H9 (cell line): ENCODE measurements at regions not wholly inside any gene's neighbourhood (a gene's known extent, or its start where the extent isn't known, plus 50 kb on each side); places are given as distances from the start of the nearest gene placed in this dataset.

ENCODE experiments used
- DNase-seq: peaks from one replicate; pipeline ENCODE4 v3.0.0-alpha.2; 2017
- H2AFZ ChIP-seq: one replicate; pipeline ENCODE4 v1.6.1; 2013; ENCODE audit warnings: mild to moderate bottlenecking, low read length, control low read depth, moderate library complexity
- H2AK5ac ChIP-seq: 2 replicates; pipeline ENCODE4 v1.6.1; 2013; ENCODE audit warnings: low read length, control low read depth, mixed read lengths; ENCODE audit not compliant: insufficient read length
- H2BK120ac ChIP-seq: one replicate; pipeline ENCODE4 v1.6.1; 2013; ENCODE audit warnings: low read depth, mild to moderate bottlenecking, low read length, control low read depth, inconsistent platforms; ENCODE audit not compliant: poor library complexity, severe bottlenecking
- H2BK12ac ChIP-seq: 2 replicates; pipeline ENCODE4 v1.6.1; 2013; ENCODE audit warnings: low read length, control low read depth, mixed read lengths, low read depth; ENCODE audit not compliant: insufficient read length
- H2BK15ac ChIP-seq: 2 replicates; pipeline ENCODE4 v1.6.1; 2013; ENCODE audit warnings: low read depth, low read length, control low read depth
- H2BK20ac ChIP-seq: one replicate; pipeline ENCODE4 v1.6.1; 2013; ENCODE audit warnings: low read depth, mild to moderate bottlenecking, low read length, control low read depth, inconsistent platforms; ENCODE audit not compliant: poor library complexity, severe bottlenecking
- H2BK5ac ChIP-seq: 2 replicates; pipeline ENCODE4 v1.6.1; 2013; ENCODE audit warnings: low read length, control low read depth, mixed read lengths; ENCODE audit not compliant: insufficient read length
- H3K14ac ChIP-seq: 2 replicates; pipeline ENCODE4 v1.6.1; 2013; ENCODE audit warnings: low read length, control low read depth; ENCODE audit not compliant: insufficient read depth
- H3K18ac ChIP-seq: 2 replicates; pipeline ENCODE4 v1.6.1; 2013; ENCODE audit warnings: low read depth, mild to moderate bottlenecking, mixed read lengths, low read length, control low read depth; ENCODE audit not compliant: insufficient read length
- H3K23ac ChIP-seq: 2 replicates; pipeline ENCODE4 v1.6.1; 2013; ENCODE audit warnings: low read length, control low read depth, mixed read lengths, low read depth; ENCODE audit not compliant: insufficient read length
- H3K23me2 ChIP-seq: 2 replicates; pipeline ENCODE4 v1.6.1; 2013; ENCODE audit warnings: low read depth, mild to moderate bottlenecking, mixed read lengths, low read length, control low read depth; ENCODE audit not compliant: insufficient read length, poor library complexity, severe bottlenecking
- H3K27ac ChIP-seq: 2 replicates; pipeline ENCODE4 v1.5.1; 2013; ENCODE audit warnings: low read length, control low read depth, mixed read lengths, low read depth; ENCODE audit not compliant: insufficient read length
- H3K27me3 ChIP-seq: 2 replicates; pipeline ENCODE4 v1.6.1; 2013; ENCODE audit warnings: low read length, control low read depth, inconsistent platforms; ENCODE audit not compliant: insufficient read depth
- H3K4ac ChIP-seq: 2 replicates; pipeline ENCODE4 v1.6.1; 2013; ENCODE audit warnings: low read depth, mild to moderate bottlenecking, control low read depth, inconsistent platforms, low read length, moderate library complexity
- H3K4me1 ChIP-seq: 2 replicates; pipeline ENCODE4 v1.6.1; 2013; ENCODE audit warnings: low read length, control low read depth, inconsistent platforms; ENCODE audit not compliant: insufficient read depth
- H3K4me2 ChIP-seq: 2 replicates; pipeline ENCODE4 v1.6.1; 2013; ENCODE audit warnings: low read length, control low read depth, mixed read lengths; ENCODE audit not compliant: insufficient read length, insufficient read depth
- H3K56ac ChIP-seq: 2 replicates; pipeline ENCODE4 v1.6.1; 2013; ENCODE audit warnings: low read depth, mild to moderate bottlenecking, mixed read lengths, low read length, control low read depth; ENCODE audit not compliant: insufficient read length
- H3K79me1 ChIP-seq: 2 replicates; pipeline ENCODE4 v1.6.1; 2013; ENCODE audit warnings: low read depth, mild to moderate bottlenecking, moderate library complexity, low read length, control low read depth, inconsistent platforms; ENCODE audit not compliant: insufficient read depth, poor library complexity, severe bottlenecking
- H3K79me2 ChIP-seq: 2 replicates; pipeline ENCODE4 v1.6.1; 2013; ENCODE audit warnings: low read length, control low read depth, inconsistent platforms; ENCODE audit not compliant: insufficient read depth
- H3K9ac ChIP-seq: 2 replicates; pipeline ENCODE4 v1.6.1; 2013; ENCODE audit warnings: low read length, control low read depth, mixed read lengths; ENCODE audit not compliant: insufficient read length; ENCODE audit errors: extremely low read depth
- H3K9me3 ChIP-seq: one replicate; pipeline ENCODE4 v1.6.1; 2013; ENCODE audit warnings: low read depth, low read length, inconsistent platforms; ENCODE audit not compliant: control insufficient read depth
- H3T11ph ChIP-seq: one replicate; pipeline ENCODE4 v1.6.1; 2013; ENCODE audit warnings: mild to moderate bottlenecking, low read length, control low read depth, inconsistent platforms
- H4K20me1 ChIP-seq: one replicate; pipeline ENCODE4 v1.6.1; 2013; ENCODE audit not compliant: control insufficient read depth, insufficient read length, insufficient read depth
- H4K5ac ChIP-seq: 2 replicates; pipeline ENCODE4 v1.6.1; 2013; ENCODE audit warnings: low read depth, mild to moderate bottlenecking, mixed read lengths, low read length, control low read depth; ENCODE audit not compliant: insufficient read length
- H4K8ac ChIP-seq: replicated peaks from 2 replicates; pipeline ENCODE4 v1.6.1; 2013; ENCODE audit warnings: low read length, control low read depth, mixed read lengths, low read depth; ENCODE audit not compliant: insufficient read length
- H4K91ac ChIP-seq: 2 replicates; pipeline ENCODE4 v1.6.1; 2013; ENCODE audit warnings: low read depth, mild to moderate bottlenecking, moderate library complexity, mixed read lengths, low read length, control low read depth; ENCODE audit not compliant: insufficient read length
- H3K27ac Mint-ChIP-seq, 3 experiments: 2 replicates in 2 of 3; 3 replicates in 1 of 3; pipeline ENCODE4 v1.8.0; 2020 to 2021; ENCODE audit warnings: mixed read lengths in 3 of 3, mild to moderate bottlenecking in 1 of 3, moderate library complexity in 1 of 3
- H3K27me3 Mint-ChIP-seq: 2 replicates; pipeline ENCODE4 v1.8.0; 2021; ENCODE audit warnings: low read depth, mild to moderate bottlenecking, moderate library complexity, mixed read lengths
- H3K36me3 Mint-ChIP-seq, 3 experiments: 2 replicates in 2 of 3; 3 replicates in 1 of 3; pipeline ENCODE4 v1.8.0; 2020 to 2021; ENCODE audit warnings: low read depth in 3 of 3, mixed read lengths in 3 of 3; ENCODE audit not compliant: insufficient read depth in 1 of 3
- H3K4me1 Mint-ChIP-seq, 2 experiments: 2 replicates each; pipeline ENCODE4 v1.8.0; 2020; ENCODE audit warnings: mixed read lengths in 2 of 2
- H3K4me3 Mint-ChIP-seq, 2 experiments: 2 replicates in 1 of 2; 3 replicates in 1 of 2; pipeline ENCODE4 v1.8.0; 2020 to 2021; ENCODE audit warnings: mild to moderate bottlenecking in 2 of 2, mixed read lengths in 2 of 2, moderate library complexity in 1 of 2
- H3K9me3 Mint-ChIP-seq, 2 experiments: 2 replicates in 1 of 2; 3 replicates in 1 of 2; pipeline ENCODE4 v1.8.0; 2020; ENCODE audit warnings: mild to moderate bottlenecking in 2 of 2, mixed read lengths in 2 of 2, moderate library complexity in 1 of 2
- WGBS: extraction: QIAGEN DNeasy Blood & Tissue Kit; methylation state at CpG from one replicate; pipeline ENCODE4 v1.1.7; 2013; ENCODE audit warnings: missing lambda C conversion rate, low lambda C conversion rate, mixed read lengths; ENCODE audit not compliant: insufficient read length; ENCODE audit errors: extremely low coverage; 5-methylcytosine and 5-hydroxymethylcytosine counted together
- TF ChIP-seq, protein P1 (sequence below): fragments of 200-600 bp; sonication (generic); conservative IDR thresholded peaks from 3 replicates; pipeline ENCODE4 v1.8.0; 2021; ENCODE audit warnings: antibody characterized with exemption, mild to moderate bottlenecking

DNA sequence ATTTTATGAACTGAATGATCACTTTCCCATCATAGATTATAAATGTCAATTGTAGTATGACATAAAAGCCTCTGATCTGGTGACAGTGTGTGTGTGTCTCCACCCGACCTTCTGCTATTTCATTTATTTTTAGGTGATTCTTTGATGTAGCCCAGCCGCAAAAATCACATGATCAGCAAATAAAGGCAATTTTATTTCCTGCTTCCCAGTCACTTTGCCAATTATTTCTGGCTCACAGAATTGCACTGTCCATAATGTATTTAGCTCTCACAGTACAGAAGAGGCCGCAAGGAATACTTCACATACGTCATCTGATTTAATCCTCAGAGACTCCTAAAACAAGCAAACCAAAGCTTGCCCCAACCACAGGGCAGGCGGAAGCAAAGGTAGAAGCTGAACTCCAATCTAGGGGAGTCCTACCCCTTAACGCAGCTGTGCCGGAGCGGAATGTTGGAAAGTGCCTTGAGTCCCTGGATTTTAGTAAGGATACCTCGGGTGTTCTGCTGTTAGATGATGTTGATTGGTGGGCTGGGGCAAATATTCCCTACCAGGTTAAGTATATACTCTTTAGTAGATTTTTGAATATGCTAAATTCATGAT, 384.0 kb upstream of the IRX4 start:
- H4K20me1 ChIP-seq, result no peaks in the 10 kb centered on the region
- H4K8ac ChIP-seq, result no peak overlapping the region
- no peak overlapping the region for H3T11ph ChIP-seq
- no peak overlapping the region for H3K4ac ChIP-seq
- H2BK120ac ChIP-seq, result no peak overlapping the region
- Mint-ChIP-seq H3K27me3 (no peaks in the 10 kb centered on the region; the same call in 1 of the 2 replicates), H3K27ac (no peak overlapping the region), H3K4me1 (peaks cover 17 to 19% of the 10 kb centered on the region in 2 experiments), H3K4me3 (no peak overlapping the region), H3K36me3 (peaks cover 0 to 4% (median 0%) of the 10 kb centered on the region in 3 experiments; a peak in 1 of 7 replicates), H3K9me3 (no peaks in the 10 kb centered on the region; a peak in 2 of 5 replicates)
- no peak overlapping the region for H3K23ac ChIP-seq
- no peak overlapping the region for H3K4me2 ChIP-seq
- no peaks in the 10 kb centered on the region for H3K23me2 ChIP-seq
- no peak for DNase-seq
- H3K27ac ChIP-seq, result no peak overlapping the region
- no peak overlapping the region for H3K18ac ChIP-seq
- TF ChIP-seq, protein P1, sequence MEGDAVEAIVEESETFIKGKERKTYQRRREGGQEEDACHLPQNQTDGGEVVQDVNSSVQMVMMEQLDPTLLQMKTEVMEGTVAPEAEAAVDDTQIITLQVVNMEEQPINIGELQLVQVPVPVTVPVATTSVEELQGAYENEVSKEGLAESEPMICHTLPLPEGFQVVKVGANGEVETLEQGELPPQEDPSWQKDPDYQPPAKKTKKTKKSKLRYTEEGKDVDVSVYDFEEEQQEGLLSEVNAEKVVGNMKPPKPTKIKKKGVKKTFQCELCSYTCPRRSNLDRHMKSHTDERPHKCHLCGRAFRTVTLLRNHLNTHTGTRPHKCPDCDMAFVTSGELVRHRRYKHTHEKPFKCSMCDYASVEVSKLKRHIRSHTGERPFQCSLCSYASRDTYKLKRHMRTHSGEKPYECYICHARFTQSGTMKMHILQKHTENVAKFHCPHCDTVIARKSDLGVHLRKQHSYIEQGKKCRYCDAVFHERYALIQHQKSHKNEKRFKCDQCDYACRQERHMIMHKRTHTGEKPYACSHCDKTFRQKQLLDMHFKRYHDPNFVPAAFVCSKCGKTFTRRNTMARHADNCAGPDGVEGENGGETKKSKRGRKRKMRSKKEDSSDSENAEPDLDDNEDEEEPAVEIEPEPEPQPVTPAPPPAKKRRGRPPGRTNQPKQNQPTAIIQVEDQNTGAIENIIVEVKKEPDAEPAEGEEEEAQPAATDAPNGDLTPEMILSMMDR, result no peak
- H2AFZ ChIP-seq, result no peak overlapping the region
- WGBS, result no CpG with 5 or more reads among the region's 9 CpGs
- no peaks in the 10 kb centered on the region for H3K9me3 ChIP-seq
- H2BK15ac ChIP-seq, result no peak overlapping the region
- H4K91ac ChIP-seq, result no peak overlapping the region
- H2BK20ac ChIP-seq, result no peak overlapping the region
- H3K79me1 ChIP-seq, result no peaks in the 10 kb centered on the region
- no peak overlapping the region for H2AK5ac ChIP-seq
- H4K5ac ChIP-seq, result no peak overlapping the region
- no peak overlapping the region for H2BK5ac ChIP-seq
- H3K14ac ChIP-seq, result no peak overlapping the region
- H3K9ac ChIP-seq, result no peak overlapping the region
- no peaks in the 10 kb centered on the region for H3K79me2 ChIP-seq
- H3K56ac ChIP-seq, result no peak overlapping the region
- no peaks in the 10 kb centered on the region for H3K4me1 ChIP-seq
- no peak overlapping the region for H2BK12ac ChIP-seq
- H3K27me3 ChIP-seq, result no peaks in the 10 kb centered on the region
